GM21528 (cell line): ENCODE measurements at regions not wholly inside any gene's neighbourhood (a gene's known extent, or its start where the extent isn't known, plus 50 kb on each side); places are given as distances from the start of the nearest gene placed in this dataset.
"Not testable (repeated sequence)": the region's sequence is repeated elsewhere in the genome, so short reads cannot be mapped to it uniquely, and the experiment has no call there.

ENCODE experiments used
- ATAC-seq: cut with Tn5 transposase; IDR thresholded peaks from one replicate; pipeline ENCODE4 v1.9.1; 2021; ENCODE audit warnings: mild to moderate bottlenecking, moderate library complexity; ENCODE audit not compliant: unreplicated experiment, low FRiP score

GRCh38 chr2:210859314-210859713 lies 302.9 kb downstream of the CPS1 start:
- no peak for ATAC-seq

GRCh38 chr2:210860276-210860675 lies 303.9 kb downstream of the CPS1 start:
- ATAC-seq, result no peak

- no peak for ATAC-seq
Measured at GRCh38 chr2:210861038-210861665, 304.8 kb downstream of the CPS1 start.

- no peak for ATAC-seq
Measured at GRCh38 chr2:210862283-210863065, 306.1 kb downstream of the CPS1 start.

GRCh38 chr2:210863283-210863682 lies 306.9 kb downstream of the CPS1 start:
- ATAC-seq, result no peak

GRCh38 chr2:210871566-210871965 lies 315.2 kb downstream of the CPS1 start:
- not testable (repeated sequence) for ATAC-seq

- ATAC-seq, result no peak
Measured at GRCh38 chr2:210873631-210874030, 317.2 kb downstream of the CPS1 start.

- no peak for ATAC-seq
Measured at GRCh38 chr2:210884227-210884626, 327.8 kb downstream of the CPS1 start.

- ATAC-seq, result no peak
Measured at GRCh38 chr2:210888035-210888434, 331.6 kb downstream of the CPS1 start.

- no peak for ATAC-seq
Measured at GRCh38 chr2:210895132-210895531, 338.7 kb downstream of the CPS1 start.

- no peak for ATAC-seq
Measured at GRCh38 chr2:210899131-210899530, 342.7 kb downstream of the CPS1 start.

GRCh38 chr2:210901326-210901725 lies 344.9 kb downstream of the CPS1 start:
- no peak for ATAC-seq

GRCh38 chr2:210912779-210913178 lies 356.4 kb downstream of the CPS1 start:
- ATAC-seq, result no peak

- ATAC-seq, result no peak
Measured at GRCh38 chr2:210913461-210913860, 357.1 kb downstream of the CPS1 start.

- ATAC-seq, result no peak
Measured at GRCh38 chr2:210915912-210916311, 359.5 kb downstream of the CPS1 start.

- ATAC-seq, result no peak
Measured at GRCh38 chr2:210917465-210917864, 361.1 kb downstream of the CPS1 start.

- no peak for ATAC-seq
Measured at GRCh38 chr2:210919128-210919527, 362.7 kb downstream of the CPS1 start.

GRCh38 chr2:210922419-210922818 lies 366.0 kb downstream of the CPS1 start:
- ATAC-seq, result no peak

- no peak for ATAC-seq
Measured at GRCh38 chr2:210928714-210929113, 372.3 kb downstream of the CPS1 start.

- no peak for ATAC-seq
Measured at GRCh38 chr2:210938228-210938627, 381.8 kb downstream of the CPS1 start.

- no peak for ATAC-seq
Measured at GRCh38 chr2:210946395-210946794, 390.0 kb downstream of the CPS1 start.

- not testable (repeated sequence) for ATAC-seq
Measured at GRCh38 chr2:210950434-210951060, 394.1 kb downstream of the CPS1 start.
